AML-193 (cell line): ENCODE measurements at regions not wholly inside any gene's neighbourhood (a gene's known extent, or its start where the extent isn't known, plus 50 kb on each side); places are given as distances from the start of the nearest gene placed in this dataset.
A peak's percentile ranks its signal among the peaks of the same experiment; 100 is the strongest.
"Not testable (repeated sequence)": the region's sequence is repeated elsewhere in the genome, so short reads cannot be mapped to it uniquely, and the experiment has no call there.

Experiments
- DNase-seq, 2 experiments: peaks; one replicate each; lab custom pipeline; 2025; lab: John Stamatoyannopoulos, UW

DNA sequence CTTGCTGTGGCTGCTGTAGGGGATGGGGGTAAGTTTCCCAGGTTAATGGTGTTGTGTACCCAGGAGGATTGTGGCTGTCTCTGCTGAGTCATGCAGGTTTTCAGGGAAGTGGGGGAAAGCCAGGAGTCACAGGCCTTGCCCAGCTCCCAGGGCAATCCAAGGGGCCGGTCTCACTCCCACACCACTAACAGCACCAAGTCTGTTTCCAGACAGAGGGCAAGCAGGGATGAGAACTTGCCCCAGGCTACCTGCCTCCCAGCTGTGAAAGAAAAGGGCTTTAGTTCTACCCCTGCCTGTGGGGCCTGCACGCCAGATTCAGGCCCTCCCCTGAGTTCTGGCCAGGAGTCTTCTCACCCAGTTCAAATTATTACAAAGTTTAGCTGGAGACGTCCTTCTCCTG is 579.8 kb upstream of the ST8SIA4 start:
- DNase-seq: no peak

DNA sequence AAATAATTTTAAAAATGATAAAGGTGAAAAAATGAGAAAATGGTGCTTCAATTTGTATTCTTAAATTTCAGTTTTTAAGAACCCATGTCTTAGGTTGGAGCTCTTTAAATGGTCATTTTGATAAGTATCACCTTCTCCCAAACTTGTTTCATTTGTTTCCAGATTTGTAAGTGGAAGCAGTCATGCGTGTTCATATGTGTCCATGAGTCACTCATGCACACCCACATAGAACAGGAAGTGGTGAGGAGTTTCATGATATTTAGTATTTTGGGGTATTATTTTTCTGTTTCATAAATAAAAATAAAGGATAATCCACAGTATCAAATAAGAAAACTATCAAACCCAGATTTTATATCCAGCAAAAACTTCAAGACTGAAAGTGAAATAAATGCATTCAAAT is 570.4 kb upstream of the ST8SIA4 start:
- DNase-seq: no peak

GRCh38 chr5:101461455-101461854 is 558.4 kb upstream of the ST8SIA4 start:
- no peak for DNase-seq

DNA sequence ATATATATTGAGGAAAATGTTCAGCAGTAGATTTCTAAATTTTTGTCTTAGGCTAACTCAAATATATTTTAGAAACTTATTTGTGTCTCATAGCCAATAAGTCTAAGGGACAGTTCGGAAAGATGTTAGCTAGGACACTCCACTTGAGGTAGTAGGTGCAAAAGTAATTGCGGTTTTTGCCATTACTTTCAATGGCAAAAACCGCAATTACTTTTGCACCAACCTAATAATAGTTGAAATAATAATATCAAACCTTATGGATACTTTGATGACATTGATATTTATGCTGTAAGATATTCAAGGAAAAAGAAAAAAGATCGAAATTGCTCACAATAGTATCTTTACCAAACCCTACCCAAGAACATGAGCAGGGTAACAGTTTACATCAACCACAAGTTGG is 555.5 kb upstream of the ST8SIA4 start:
- no peak for DNase-seq

GRCh38 chr5:101455851-101456250 is 552.8 kb upstream of the ST8SIA4 start:
- DNase-seq: no peak

DNA sequence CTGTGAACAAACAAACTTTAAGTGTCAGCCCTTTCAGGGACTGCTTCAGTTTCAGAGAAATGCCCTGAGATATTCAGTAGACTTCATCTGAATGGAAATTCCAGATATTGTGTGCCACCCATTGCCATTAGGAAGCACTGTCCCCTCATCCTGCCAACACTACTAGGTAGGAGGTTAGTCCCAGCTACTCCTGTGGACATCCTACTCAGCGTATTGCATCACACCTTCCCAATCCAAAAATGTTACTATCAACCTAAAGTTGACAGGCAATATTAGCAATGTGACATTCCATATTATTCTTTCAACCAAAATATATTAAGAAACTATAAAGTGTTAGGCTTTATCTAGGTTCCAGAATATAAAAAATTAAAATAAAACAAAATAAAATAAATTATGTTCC is 552.0 kb upstream of the ST8SIA4 start:
- DNase-seq: no peak

GRCh38 chr5:101442281-101442680 is 539.2 kb upstream of the ST8SIA4 start:
- not testable (repeated sequence) for DNase-seq

DNA sequence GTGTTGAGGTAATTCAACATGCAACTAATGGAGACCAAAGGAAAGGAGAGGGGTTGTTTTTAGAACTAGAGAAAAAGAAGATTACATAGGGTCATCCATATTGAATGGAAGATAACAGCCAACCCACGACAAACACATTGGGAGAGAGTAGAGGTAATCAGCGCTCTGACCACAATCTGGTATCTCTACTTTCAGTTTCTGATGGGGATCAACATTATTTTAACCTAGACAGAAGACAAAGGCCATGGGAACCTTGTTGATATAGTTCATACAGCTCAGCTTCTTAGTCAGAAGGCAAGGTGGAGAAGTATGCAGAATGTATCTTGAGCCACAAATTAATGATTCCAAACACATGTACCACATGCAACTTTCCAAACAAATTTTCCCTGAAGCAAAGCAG is 537.1 kb upstream of the ST8SIA4 start:
- no peak for DNase-seq

- DNase-seq: no peak
These were observed 534.3 kb upstream of the ST8SIA4 start for GRCh38 chr5:101437351-101437750.

- DNase-seq: no peak
These were observed 532.7 kb upstream of the ST8SIA4 start for GRCh38 chr5:101435768-101436167.

GRCh38 chr5:101431201-101431600 is 528.1 kb upstream of the ST8SIA4 start:
- no peak for DNase-seq

DNA sequence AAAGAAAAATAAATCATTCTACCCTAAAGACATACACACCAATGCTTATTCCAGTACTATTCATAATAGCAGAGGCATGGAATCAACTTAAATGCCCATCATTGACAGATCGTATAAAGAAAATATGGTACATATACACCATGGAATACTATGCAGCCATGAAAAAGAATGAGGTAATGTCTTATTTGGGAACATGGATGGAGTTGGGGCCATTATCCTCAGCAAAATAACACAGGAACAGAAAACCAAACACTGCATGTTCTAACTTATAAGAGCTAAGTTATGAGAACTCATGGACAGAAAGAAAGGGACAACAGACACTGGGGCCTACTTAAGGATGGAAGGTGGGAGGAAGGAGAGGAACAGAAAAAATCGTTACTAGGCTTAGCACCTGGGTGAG is 527.5 kb upstream of the ST8SIA4 start:
- DNase-seq: no peak

DNA sequence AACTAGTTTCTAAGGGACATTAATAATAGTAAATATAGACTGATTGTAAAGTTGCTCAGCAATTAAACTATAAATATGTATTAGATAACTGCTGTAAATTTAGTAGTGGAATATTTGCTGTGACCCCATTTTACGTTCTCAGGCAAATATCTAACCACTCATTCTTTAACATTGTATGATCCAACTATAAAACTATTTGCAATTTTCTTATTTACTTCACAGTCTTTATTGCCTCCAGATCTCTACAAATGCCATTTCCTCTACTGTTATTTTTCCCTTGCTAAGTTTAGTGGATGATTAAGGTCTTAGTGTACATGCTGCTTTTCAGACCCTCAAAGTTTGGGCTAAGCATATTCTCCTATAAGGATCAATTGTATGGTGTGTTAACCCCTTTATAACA is 526.2 kb upstream of the ST8SIA4 start:
- DNase-seq: no peak

- DNase-seq: no peak
These were observed 522.3 kb upstream of the ST8SIA4 start for GRCh38 chr5:101425339-101425859.

DNA sequence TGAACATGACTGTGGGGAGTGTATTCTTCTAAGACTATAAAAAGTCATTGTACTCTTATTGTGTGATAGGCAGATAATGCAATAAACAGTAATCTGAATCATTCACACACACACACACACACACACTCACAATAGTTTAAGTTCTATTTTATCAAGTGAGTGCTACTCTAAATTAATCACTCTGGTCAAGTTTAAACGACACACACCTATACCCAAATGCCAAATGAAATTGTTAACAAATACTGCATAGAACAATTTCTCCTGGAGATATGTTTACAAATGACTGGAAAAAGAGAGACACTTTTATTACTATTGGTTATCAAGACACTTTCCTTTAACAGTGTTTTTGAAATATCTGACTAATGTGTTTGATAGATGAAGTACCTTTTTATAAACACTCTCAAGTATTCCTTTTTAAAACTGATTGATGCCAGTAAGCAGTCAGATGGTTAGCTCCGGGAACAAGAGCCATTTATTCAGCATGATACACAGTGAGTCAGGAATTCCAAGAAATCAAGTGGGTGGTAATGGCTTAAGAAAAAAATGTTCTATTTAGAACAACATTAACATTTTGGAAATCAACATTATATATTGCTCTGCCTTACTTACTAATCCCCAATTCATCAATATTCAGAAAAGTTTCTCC is 521.6 kb upstream of the ST8SIA4 start:
- no peak for DNase-seq

GRCh38 chr5:101418713-101419118 is 515.6 kb upstream of the ST8SIA4 start:
- no peak for DNase-seq

GRCh38 chr5:101404531-101404930 is 501.4 kb upstream of the ST8SIA4 start:
- DNase-seq: no peak

- DNase-seq: no peak
These were observed 490.8 kb upstream of the ST8SIA4 start for GRCh38 chr5:101393795-101394450.

DNA sequence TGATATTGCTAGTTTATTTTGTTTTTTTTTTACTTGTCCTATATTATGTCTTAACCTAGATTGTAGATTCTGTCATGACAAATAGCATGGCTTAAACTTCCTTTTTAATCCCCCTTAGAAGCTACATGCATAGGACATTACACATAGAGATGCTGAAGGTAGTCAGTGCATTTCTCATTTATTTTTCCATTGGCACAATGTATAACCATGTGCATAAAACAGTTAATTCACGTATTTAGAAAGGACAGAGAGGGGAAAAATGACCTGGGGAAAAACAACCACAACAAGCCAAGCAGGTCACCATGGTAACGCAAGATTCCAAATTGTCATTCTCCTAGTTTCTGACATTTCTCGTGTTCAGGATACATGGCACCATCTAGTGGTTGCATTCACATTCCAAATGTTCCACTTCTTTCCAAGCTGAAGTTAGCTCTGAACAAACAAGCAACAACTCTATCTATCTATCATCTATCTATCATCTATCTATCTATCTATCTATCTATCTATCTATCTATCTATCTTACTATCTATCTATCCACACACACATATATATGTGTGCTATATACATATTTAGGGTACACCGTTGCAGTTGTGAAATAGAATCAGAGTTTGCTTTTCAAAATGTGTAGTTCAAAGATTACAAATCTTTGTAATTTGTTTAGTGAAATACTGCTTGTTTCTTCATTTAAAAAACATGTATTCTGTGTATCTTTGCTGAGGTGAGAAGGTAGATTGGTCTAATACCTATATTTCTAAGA is 487.2 kb upstream of the ST8SIA4 start:
- peak; percentile 5 to 43 for DNase-seq

- DNase-seq: no peak
These were observed 482.2 kb upstream of the ST8SIA4 start for GRCh38 chr5:101385276-101385675.

DNA sequence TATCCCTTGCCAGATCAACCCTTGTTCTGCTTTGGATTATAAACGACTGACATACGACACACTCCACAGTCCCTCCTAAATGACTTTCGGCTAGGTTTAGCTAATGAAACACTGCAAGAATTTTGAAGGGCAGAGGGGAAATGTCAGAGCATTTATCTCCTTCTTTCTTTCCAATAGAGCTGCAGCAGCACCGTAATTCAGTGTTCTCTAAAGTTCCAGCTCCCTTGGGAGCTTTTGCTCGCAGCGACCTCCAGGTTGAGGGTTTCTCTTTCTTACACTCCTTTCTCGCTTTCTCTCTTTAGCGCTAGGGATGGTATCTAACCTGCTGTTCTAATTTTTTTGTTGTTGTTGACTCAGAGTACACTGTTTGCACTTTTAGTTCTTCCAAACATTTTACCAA is 467.1 kb upstream of the ST8SIA4 start:
- no peak for DNase-seq

- no peak for DNase-seq
These were observed 461.4 kb upstream of the ST8SIA4 start for GRCh38 chr5:101364469-101364868.

- no peak for DNase-seq
These were observed 459.0 kb upstream of the ST8SIA4 start for GRCh38 chr5:101362067-101362466.
